GM12874 (cell line): ENCODE measurements at regions not wholly inside any gene's neighbourhood (a gene's known extent, or its start where the extent isn't known, plus 50 kb on each side); places are given as distances from the start of the nearest gene placed in this dataset.

ENCODE experiments used
- TF ChIP-seq, protein P1 (sequence below): IDR thresholded peaks from 2 replicates; pipeline ENCODE4 v1.5.1; 2011; ENCODE audit warnings: low read depth, mild to moderate bottlenecking, control low read depth, low read length, moderate library complexity; ENCODE audit not compliant: insufficient read depth

GRCh38 chr18:39072970-39073369 is 1507.4 kb upstream of the CELF4 start:
- TF ChIP-seq, protein P1, sequence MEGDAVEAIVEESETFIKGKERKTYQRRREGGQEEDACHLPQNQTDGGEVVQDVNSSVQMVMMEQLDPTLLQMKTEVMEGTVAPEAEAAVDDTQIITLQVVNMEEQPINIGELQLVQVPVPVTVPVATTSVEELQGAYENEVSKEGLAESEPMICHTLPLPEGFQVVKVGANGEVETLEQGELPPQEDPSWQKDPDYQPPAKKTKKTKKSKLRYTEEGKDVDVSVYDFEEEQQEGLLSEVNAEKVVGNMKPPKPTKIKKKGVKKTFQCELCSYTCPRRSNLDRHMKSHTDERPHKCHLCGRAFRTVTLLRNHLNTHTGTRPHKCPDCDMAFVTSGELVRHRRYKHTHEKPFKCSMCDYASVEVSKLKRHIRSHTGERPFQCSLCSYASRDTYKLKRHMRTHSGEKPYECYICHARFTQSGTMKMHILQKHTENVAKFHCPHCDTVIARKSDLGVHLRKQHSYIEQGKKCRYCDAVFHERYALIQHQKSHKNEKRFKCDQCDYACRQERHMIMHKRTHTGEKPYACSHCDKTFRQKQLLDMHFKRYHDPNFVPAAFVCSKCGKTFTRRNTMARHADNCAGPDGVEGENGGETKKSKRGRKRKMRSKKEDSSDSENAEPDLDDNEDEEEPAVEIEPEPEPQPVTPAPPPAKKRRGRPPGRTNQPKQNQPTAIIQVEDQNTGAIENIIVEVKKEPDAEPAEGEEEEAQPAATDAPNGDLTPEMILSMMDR = no peak

DNA sequence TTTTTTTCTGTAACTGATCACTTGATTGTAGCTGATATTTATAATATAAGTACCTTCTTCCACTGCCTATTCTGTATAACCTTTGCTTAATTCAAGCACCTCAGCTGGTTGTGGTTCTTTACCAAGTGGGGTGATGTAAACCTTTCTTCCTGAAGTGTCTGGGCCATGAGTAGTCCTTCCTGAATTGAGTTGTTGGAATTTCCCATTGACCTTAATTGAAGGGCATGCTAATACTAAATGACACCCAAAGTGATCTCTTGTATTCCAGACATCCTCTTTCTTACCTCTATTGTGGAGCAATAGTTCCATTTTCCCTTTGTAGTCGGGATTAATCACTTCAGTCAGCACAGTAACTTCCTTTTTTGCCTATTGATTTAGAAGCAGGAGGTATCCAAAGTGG is 1496.8 kb upstream of the CELF4 start:
- TF ChIP-seq, protein P1 = no peak

DNA sequence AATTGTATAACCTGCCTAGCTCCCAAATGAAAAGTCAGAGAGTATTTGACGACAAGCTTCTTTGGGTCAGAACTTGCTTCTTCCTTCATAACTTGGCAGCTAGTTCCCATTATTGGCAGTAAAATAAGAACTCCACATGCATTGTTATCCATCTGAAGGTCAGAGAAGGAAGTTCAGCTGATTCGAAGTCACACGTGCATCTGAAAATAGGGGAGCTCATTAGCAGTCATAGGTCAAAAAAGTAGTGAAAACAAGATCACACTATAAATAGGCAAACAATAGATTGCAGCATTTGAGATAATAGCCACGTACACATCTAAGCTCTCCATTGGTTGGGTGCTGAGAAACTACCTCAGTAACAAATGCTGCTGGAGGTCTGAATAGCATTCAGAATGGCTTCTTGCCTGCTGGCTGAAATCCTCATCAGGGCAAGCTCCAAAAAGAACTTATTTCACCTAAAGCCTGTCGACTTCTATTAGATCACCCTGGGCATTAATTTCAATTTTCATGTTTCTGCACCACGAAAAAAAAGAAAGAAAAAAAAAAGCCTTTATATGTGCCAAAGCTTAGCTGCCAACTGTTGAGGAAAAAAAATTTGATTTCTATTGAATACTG is 1492.9 kb upstream of the CELF4 start:
- TF ChIP-seq, protein P1 = no peak

DNA sequence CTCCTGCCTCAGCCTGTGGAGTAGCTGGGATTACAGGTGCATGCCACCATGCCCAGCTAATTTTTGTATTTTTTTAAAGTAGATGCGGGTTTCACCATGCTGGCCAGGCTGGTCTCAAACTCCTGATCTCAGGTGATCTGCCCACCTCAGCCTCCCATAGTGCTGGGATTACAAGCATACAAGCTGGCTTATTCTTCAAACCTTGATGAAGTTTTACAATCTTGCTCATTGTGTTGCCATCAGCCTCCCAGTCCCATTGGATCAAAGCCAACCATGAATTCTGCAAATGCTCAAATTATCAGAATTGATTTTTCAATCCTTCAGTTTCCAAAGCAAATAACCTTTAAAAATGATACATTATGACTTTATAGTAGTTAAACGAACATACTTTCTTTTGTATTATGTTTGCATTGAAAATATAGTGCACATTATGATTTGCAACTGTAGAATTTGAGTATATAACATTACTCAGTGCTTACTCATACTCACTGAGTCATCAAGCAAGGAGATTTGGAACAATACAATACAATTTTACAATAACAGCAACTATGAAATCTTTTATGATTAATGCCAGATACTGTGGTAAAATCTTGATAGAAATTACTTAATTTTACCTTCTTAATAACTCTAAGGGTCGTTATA is 1491.9 kb upstream of the CELF4 start:
- TF ChIP-seq, protein P1 = no peak

- TF ChIP-seq, protein P1 = no peak
These were observed 1488.0 kb upstream of the CELF4 start for GRCh38 chr18:39053571-39053970.

DNA sequence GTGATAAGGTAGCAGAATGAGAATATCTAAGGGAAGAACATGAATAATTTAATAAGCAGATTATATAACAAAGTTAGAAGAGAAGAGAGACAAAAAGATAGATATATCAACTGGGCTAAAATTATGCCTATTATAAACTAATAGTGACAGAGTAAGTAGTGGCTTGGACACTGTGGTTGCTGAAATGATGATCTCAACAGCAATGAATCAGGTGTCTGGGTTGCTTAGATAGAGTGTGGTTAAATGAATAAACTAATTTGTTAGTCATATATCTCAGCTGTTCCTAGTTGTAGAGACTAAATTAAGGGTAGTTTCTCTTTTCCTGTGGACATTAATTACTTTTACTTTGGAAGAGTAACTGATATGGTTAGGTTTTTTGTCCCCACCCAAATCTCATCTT is 1485.4 kb upstream of the CELF4 start:
- TF ChIP-seq, protein P1 = no peak

- TF ChIP-seq, protein P1 = no peak
These were observed 1474.2 kb upstream of the CELF4 start for GRCh38 chr18:39039813-39040212.
